K562 (cell line): ENCODE measurements at regions not wholly inside any gene's neighbourhood (a gene's known extent, or its start where the extent isn't known, plus 50 kb on each side); places are given as distances from the start of the nearest gene placed in this dataset.

Source experiments
- ATAC-seq: fragments of 200-7000 bp; cut with Tn5 transposase; 3 replicates; pipeline ENCODE4 v1.9.1; 2020; ENCODE audit warnings: moderate library complexity
- BruUV-seq: library from RNA; stranded (reverse); fragments of 400-500 nt; replicated peaks from 2 replicates; lab custom pipeline; 2021; lab: Mats Ljungman, UMichigan
- CTCF ChIA-PET: fragments of 300-600 bp; formaldehyde crosslinking; extraction: SDS; loops from one replicate; lab custom pipeline; 2021; ENCODE audit warnings: low intra/inter-chr PET ratio; lab: Yijun Ruan, JAX
- POLR2A ChIA-PET: fragments of 300-600, 350-650 bp; sonication (Branson Sonifier 250); formaldehyde crosslinking; extraction: SDS; loops from one replicate; lab custom pipeline; 2021; ENCODE audit warnings: antibody characterized with exemption, inconsistent platforms; lab: Yijun Ruan, JAX
- DNase-seq, 4 experiments: peaks; one replicate each; pipeline versions ENCODE4 v3.0.0 to v3.0.0-alpha.2; 2011 to 2018; ENCODE audit warnings: low spot score in 3 of 4, mixed read lengths in 3 of 4; ENCODE audit errors: extremely low read depth in 1 of 4
- FAIRE-seq: peaks from 2 replicates; lab custom pipeline; 2011; peaks lifted over from hg19 to GRCh38; lab: Jason Lieb, UNC
- H2AFZ ChIP-seq: 2 replicates; pipeline ENCODE4 v1.6.0; 2011; ENCODE audit warnings: low read depth, low read length, control low read depth, inconsistent platforms
- H3K27ac ChIP-seq: fragments of 200-600 bp; 3 replicates; pipeline ENCODE4 v1.8.0; 2011; ENCODE audit warnings: low read depth, mild to moderate bottlenecking, control low read depth, inconsistent platforms, low read length, moderate library complexity, mixed read lengths; ENCODE audit errors: extremely low read depth
- H3K27me3 ChIP-seq, 2 experiments: fragments of 300-600 bp in 1 of 2; 2 replicates in 1 of 2; 3 replicates in 1 of 2; pipeline versions ENCODE4 v1.6.0 to v1.8.0; 2011; ENCODE audit warnings: inconsistent platforms in 2 of 2, low read length in 2 of 2, mild to moderate bottlenecking in 1 of 2, mixed read lengths in 1 of 2, moderate library complexity in 1 of 2; ENCODE audit not compliant: control insufficient read depth in 2 of 2, insufficient read depth in 2 of 2
- H3K36me3 ChIP-seq: fragments of 300-600 bp; 3 replicates; pipeline ENCODE4 v1.8.0; 2011; ENCODE audit warnings: mild to moderate bottlenecking, low read length, inconsistent platforms; ENCODE audit not compliant: control insufficient read depth, insufficient read depth
- H3K4me1 ChIP-seq, 2 experiments: fragments of 200-600 bp in 1 of 2; replicated peaks in 1 of 2; 2 replicates in 1 of 2; 3 replicates in 1 of 2; pipeline versions ENCODE4 v1.5.1 to v1.8.0; 2011; ENCODE audit warnings: inconsistent platforms in 2 of 2, low read length in 2 of 2, mild to moderate bottlenecking in 1 of 2, mixed read lengths in 1 of 2, moderate library complexity in 1 of 2; ENCODE audit not compliant: control insufficient read depth in 2 of 2, insufficient read depth in 2 of 2
- H3K4me2 ChIP-seq: 2 replicates; pipeline ENCODE4 v1.6.1; 2011; ENCODE audit warnings: low read length, control low read depth, inconsistent platforms, mixed read lengths; ENCODE audit not compliant: insufficient read depth
- H3K4me3 ChIP-seq: fragments of 200-600 bp; sonication (generic), shearing (Covaris generic); 2 replicates; pipeline ENCODE4 v1.5.1; 2016; ENCODE audit warnings: control low read depth, inconsistent platforms
- H3K79me2 ChIP-seq: fragments of 200-600 bp; 3 replicates; pipeline ENCODE4 v1.8.0; 2011; ENCODE audit warnings: low read length, inconsistent platforms; ENCODE audit not compliant: control insufficient read depth, insufficient read depth
- H3K9ac ChIP-seq, 2 experiments: 2 replicates each; pipeline versions ENCODE4 v1.6.0 to v1.6.1; 2011; ENCODE audit warnings: low read depth in 2 of 2, low read length in 2 of 2, control low read depth in 1 of 2, inconsistent platforms in 1 of 2, mild to moderate bottlenecking in 1 of 2, mixed read lengths in 1 of 2; ENCODE audit not compliant: insufficient read depth in 1 of 2
- H3K9me1 ChIP-seq: one replicate; pipeline ENCODE4 v1.6.0; 2011; ENCODE audit warnings: inconsistent platforms, mild to moderate bottlenecking, low read length, moderate library complexity; ENCODE audit not compliant: control insufficient read depth, insufficient read depth
- H3K9me3 ChIP-seq: replicated peaks from 2 replicates; pipeline ENCODE4 v1.5.1; 2011; ENCODE audit warnings: low read depth, low read length, inconsistent platforms; ENCODE audit not compliant: control insufficient read depth, insufficient read depth
- H4K20me1 ChIP-seq: replicated peaks from 2 replicates; pipeline ENCODE4 v1.6.1; 2011; ENCODE audit warnings: low read length, inconsistent platforms, mixed read lengths; ENCODE audit not compliant: control insufficient read depth, insufficient read depth
- ATF4 ChIP-seq: fragments of 450-650 bp; formaldehyde crosslinking; IDR thresholded peaks from 2 replicates; pipeline ENCODE4 v1.4.0; 2022; ENCODE audit warnings: mild to moderate bottlenecking, moderate library complexity
- CGGBP1 ChIP-seq: fragments of 250-450 bp; sonication (Bioruptor Pico); IDR thresholded peaks from 2 replicates; pipeline ENCODE4 v1.9.0; 2021; ENCODE audit warnings: mild to moderate bottlenecking
- HDAC3 ChIP-seq: fragments of 450-650 bp; IDR thresholded peaks from 2 replicates; pipeline ENCODE4 v1.6.1; 2018; ENCODE audit warnings: borderline replicate concordance, mild to moderate bottlenecking, moderate library complexity; ENCODE audit not compliant: partially characterized antibody
- ILF3 ChIP-seq: fragments of 450-650 bp; IDR thresholded peaks from 2 replicates; pipeline ENCODE4 v1.6.1; 2018; ENCODE audit warnings: antibody characterized with exemption, mild to moderate bottlenecking, moderate library complexity, borderline replicate concordance
- SMAD4 ChIP-seq: fragments of 250-450 bp; sonication (Bioruptor Pico); conservative IDR thresholded peaks from 2 replicates; pipeline ENCODE4 v1.8.0; 2021; ENCODE audit warnings: inconsistent platforms, mild to moderate bottlenecking, moderate library complexity
- SNRNP70 ChIP-seq: fragments of 200-400 bp; formaldehyde crosslinking; optimal IDR thresholded peaks from 2 replicates; pipeline ENCODE3; 2017; ENCODE audit warnings: low read depth, low read length
- TAF1 ChIP-seq: IDR thresholded peaks from 2 replicates; pipeline ENCODE4 v1.6.1; 2011; ENCODE audit warnings: mild to moderate bottlenecking, low read length, moderate library complexity; ENCODE audit not compliant: insufficient read depth, control insufficient read depth, severe bottlenecking; ENCODE audit errors: extremely low read depth
- ZBTB40 ChIP-seq, 2 experiments: fragments of 450-650 bp in 1 of 2; sonication (generic) in 1 of 2; formaldehyde crosslinking in 1 of 2; IDR thresholded peaks; 2 replicates each; pipeline versions ENCODE4 v1.7.1 to v1.9.0; 2016 to 2022; ENCODE audit warnings: inconsistent platforms in 1 of 2, mild to moderate bottlenecking in 1 of 2, missing genetic modification reagents in 1 of 2
- ZEB2 ChIP-seq: fragments of 450-650 bp; IDR thresholded peaks from 2 replicates; pipeline ENCODE4 v1.6.1; 2016
- ZFP91 ChIP-seq: sonication (generic); formaldehyde crosslinking; IDR thresholded peaks from 2 replicates; pipeline ENCODE4 v1.8.0; 2022; ENCODE audit warnings: mild to moderate bottlenecking, missing genetic modification reagents
- ZNF174 ChIP-seq: fragments of 250-450 bp; sonication (Bioruptor Pico); IDR thresholded peaks from 2 replicates; pipeline ENCODE4 v1.4.0; 2020; ENCODE audit warnings: mild to moderate bottlenecking
- WGBS: fragments of 100-300 bp; shearing (Covaris generic); methylation state at CpG from one replicate; pipeline ENCODE4 v1.1.6; 2016; ENCODE audit warnings: low coverage, mixed read lengths; ENCODE audit not compliant: insufficient coverage; ENCODE audit errors: missing lambda C conversion rate; 5-methylcytosine and 5-hydroxymethylcytosine counted together
- in situ Hi-C: fragments of 300-500 bp; cut with MboI; formaldehyde crosslinking; loops from 4 replicates; pipeline ENCODE4 v1.15.0; 2018; ENCODE audit warnings: inconsistent platforms, mixed read lengths
- intact Hi-C: fragments of 100-400 bp; cut with micrococcal nuclease; formaldehyde crosslinking; loops from 2 replicates; pipeline ENCODE4 v1.14.2; 2022

- H3K4me1 ChIP-seq = no peaks in the 10 kb centered on the region
- H3K4me2 ChIP-seq = no peak overlapping the region
- no peaks in the 10 kb centered on the region for H3K79me2 ChIP-seq
- ATAC-seq (no peak), DNase-seq (no peak), FAIRE-seq (no peak)
- ChIA-PET CTCF (no interaction called here), POLR2A (no interaction called here)
- H4K20me1 ChIP-seq = no peaks in the 10 kb centered on the region
- H3K36me3 ChIP-seq = no peaks in the 10 kb centered on the region
- H3K9ac ChIP-seq = no peak overlapping the region
- H3K27ac ChIP-seq = no peak overlapping the region
- H3K27me3 ChIP-seq = no peaks in the 10 kb centered on the region
- in situ Hi-C loops = no loop called here
- no peaks in the 10 kb centered on the region for H3K9me3 ChIP-seq
- 4% methylated on average over 5 of the region's 6 CpGs for WGBS
- no peak overlapping the region for H2AFZ ChIP-seq
- no peak overlapping the region for H3K4me3 ChIP-seq
- intact Hi-C loops = no loop called here
- H3K9me1 ChIP-seq = no peaks in the 10 kb centered on the region
- BruUV-seq = no TSS peak
- TF ChIP-seq ZEB2 (no peak), HDAC3 (no peak), ZFP91 (CRISPR knock-in tag) (no peak), ZBTB40 (IDR thresholded peaks at IDR 0.05) (no peak), ZBTB40 (CRISPR knock-in tag; IDR thresholded peaks at IDR 0.05) (no peak), SMAD4 (CRISPR knock-in tag) (no peak), CGGBP1 (CRISPR knock-in tag) (no peak), ZNF174 (CRISPR knock-in tag) (no peak), SNRNP70 (no peak), ATF4 (CRISPR knock-in tag) (no peak), TAF1 (no peak), ILF3 (no peak)
Measured at GRCh38 chr11:38136887-38137286, 1538.9 kb upstream of the RAG2 start.
